GM12801 (cell line): ENCODE measurements at regions not wholly inside any gene's neighbourhood (a gene's known extent, or its start where the extent isn't known, plus 50 kb on each side); places are given as distances from the start of the nearest gene placed in this dataset.

Experiments used
- TF ChIP-seq, protein P1 (sequence below): IDR thresholded peaks from one replicate; pipeline ENCODE4 v1.5.1; 2011; ENCODE audit warnings: control low read depth; ENCODE audit not compliant: insufficient read length; ENCODE audit errors: extremely low read depth

DNA sequence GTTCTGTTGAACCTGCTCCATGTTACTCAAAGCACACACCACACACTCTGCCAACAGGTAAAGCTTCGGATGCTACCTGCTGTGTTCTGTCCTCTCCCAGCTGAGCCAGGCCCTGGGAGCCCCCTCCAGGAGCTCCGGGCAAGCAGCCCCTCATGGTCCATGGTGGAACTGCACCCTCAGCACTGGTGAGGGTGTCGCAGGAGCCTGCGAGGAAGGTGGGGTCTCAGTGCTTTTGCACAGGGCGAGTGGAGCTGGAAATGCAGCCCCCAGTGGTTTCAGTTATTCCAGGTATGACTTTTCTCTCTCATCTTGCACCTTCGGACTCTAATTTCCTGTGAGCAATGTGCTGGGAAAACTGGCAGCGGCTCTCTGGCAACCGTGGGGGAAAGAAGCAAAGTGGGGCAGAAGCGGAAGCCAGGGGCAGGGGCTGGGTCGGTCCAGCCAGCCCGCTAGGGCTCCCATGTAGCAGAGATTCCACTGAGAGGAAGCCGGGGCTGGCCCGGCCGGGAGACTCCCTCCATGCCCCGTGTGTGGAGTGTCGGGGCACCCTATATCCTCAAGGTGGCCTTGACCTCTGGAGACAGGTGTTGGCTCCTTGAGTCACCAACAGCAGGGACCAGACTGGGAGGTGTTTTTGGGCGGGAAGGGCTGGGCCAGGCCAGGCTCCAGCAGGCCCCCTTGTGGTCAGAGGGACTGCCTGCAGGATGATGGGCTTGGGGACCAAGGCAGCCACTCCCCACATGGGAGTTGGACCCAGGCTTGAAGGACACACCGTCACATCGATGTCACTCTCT lies 75.6 kb upstream of the PRSS3 start:
- TF ChIP-seq, protein P1, sequence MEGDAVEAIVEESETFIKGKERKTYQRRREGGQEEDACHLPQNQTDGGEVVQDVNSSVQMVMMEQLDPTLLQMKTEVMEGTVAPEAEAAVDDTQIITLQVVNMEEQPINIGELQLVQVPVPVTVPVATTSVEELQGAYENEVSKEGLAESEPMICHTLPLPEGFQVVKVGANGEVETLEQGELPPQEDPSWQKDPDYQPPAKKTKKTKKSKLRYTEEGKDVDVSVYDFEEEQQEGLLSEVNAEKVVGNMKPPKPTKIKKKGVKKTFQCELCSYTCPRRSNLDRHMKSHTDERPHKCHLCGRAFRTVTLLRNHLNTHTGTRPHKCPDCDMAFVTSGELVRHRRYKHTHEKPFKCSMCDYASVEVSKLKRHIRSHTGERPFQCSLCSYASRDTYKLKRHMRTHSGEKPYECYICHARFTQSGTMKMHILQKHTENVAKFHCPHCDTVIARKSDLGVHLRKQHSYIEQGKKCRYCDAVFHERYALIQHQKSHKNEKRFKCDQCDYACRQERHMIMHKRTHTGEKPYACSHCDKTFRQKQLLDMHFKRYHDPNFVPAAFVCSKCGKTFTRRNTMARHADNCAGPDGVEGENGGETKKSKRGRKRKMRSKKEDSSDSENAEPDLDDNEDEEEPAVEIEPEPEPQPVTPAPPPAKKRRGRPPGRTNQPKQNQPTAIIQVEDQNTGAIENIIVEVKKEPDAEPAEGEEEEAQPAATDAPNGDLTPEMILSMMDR = no peak

DNA sequence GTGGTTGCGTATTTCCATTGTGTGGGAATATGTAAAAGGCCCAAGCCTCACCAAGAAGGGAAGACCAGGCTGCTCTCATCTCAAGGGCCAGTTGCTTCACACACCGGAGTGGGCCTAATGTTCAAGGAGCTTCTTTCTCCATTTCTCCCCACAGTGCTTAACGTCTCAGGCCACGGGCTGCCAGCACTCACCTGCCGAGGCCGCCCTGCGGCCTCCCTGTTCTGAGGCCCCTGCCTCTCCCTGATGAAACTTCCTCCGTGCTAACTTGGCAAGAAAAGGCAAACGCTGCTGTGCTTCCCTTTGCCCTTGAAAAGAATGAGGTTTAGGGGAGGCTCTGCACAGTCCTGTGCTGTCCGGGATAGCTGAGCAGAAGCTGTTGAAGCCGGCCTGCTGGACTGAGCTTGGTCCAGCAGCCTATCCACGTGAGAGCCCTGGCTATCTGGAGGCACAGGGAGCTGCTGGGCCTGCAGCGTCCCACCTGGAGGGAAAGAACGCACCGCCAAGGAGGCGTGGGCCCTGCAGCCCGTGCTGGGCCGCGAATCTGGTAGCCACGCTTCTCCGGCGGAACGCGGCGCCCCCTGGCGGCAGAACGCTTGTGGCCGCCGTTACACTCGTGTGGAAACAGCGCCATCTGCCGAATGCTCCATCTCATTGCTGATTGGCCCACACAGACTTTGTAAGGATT lies 73.5 kb upstream of the PRSS3 start:
- TF ChIP-seq, protein P1 = peak; percentile 91

DNA sequence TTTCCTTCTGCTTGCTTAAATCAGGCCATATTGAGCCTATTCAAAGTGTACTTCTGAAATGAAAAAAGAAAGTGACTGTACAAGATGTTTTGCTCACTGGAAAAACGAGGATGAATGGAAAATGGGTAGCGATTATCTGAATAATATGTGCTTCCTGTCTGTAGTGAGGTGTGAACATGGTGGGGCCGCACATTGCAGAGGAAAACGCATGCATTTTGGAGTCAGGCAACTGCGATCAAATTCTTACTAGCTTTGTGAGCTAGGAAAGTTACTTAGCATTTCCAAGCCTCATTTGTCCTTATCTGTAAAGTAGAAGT lies 73.0 kb upstream of the PRSS3 start:
- TF ChIP-seq, protein P1 = no peak

DNA sequence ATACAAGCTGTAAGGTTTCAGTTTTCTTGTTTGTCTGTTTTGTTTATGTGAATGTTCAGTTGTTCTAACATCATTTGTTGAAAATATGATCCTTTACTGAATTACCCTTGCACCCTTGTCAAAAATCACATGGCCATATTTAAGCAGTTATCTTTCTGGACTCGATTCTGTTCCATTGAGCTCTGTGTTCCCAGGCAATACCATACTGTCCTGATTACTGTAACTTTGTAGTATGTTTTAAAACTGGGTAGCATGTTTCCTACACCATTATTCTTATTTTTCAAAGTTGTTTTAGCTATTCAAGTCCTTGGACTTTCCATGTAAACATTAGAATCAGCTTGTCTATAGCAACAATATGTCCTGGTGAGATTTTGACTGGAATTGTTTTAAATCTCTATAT lies 66.7 kb upstream of the PRSS3 start:
- TF ChIP-seq, protein P1 = no peak

DNA sequence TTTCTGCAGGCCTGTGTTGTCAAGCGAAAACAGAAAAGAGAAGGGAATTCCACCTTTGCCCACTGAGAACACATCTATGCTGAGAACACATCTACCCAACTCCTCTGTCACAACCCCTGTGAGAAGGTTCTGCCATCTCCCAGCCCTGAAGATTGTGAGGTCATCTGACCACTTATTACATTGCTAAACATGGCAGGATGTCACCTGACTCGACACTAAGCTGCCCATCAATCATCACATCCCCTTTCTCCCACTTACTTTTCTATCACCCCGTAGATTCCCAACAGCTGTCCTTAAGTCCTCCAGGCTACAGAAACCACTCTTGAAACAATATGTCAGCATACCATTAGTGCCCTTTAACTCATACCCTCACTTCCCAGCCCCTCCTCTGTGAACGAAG lies 64.2 kb upstream of the PRSS3 start:
- TF ChIP-seq, protein P1 = no peak

DNA sequence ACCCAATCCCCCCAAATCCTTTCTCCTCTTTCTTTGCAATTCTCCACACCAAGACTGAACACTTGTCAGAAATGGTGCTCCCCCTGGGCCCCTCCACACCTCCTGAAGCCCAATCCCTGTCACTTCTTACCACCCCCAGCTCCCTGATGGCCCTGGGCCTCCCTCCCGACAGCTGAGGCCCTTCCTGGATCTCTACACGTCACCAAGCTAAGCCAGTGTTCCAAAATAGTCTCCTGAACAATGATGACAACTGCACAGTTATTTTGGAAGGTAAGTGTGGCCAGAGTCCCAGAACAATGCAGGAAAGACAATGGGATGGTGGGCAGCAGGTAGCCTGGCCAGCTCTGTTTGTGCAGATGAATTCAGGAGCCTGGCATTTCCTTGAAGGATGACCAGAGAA lies 63.7 kb upstream of the PRSS3 start:
- TF ChIP-seq, protein P1 = no peak

DNA sequence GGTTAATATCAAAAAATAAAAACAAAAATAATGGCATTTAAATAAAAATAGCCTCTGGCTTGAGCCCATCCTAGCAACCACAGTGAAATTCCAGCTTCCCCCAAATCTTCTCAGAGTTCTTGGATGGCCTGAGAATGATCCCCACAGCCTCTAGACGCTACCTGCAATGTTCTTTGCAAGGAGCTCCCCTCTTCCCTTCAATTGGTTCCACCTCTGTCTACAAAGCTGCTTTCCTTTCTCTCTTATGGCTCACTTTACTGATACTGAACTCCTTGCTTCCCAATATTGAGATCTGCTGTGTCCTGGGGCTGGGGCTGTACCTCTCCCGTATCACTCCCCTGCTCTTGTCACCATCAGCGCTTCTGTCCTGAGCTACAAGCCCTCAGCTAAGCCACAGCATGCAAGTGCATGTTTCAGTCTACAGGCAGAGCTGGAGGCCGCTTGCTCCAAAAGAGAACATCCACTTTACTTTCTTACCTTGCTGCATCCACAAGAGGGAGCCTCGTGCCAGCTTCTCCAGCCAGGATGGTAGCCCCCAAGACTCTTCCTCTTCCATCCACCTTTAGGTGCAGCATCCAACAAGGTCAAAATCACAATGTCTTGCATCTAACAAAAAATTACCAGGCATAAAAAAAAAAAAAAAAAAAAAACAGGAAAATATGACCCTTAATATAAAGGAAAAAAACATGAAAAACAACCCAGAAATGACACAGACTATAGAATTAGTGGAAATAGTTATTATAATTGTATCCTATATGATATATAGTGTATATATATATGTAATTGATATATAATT lies 57.4 kb upstream of the PRSS3 start:
- TF ChIP-seq, protein P1 = no peak
